ENCODE measurements at regions not wholly inside any gene's neighbourhood (a gene's known extent, or its start where the extent isn't known, plus 50 kb on each side); places are given as distances from the start of the nearest gene placed in this dataset.
"Not testable (repeated sequence)": the region's sequence is repeated elsewhere in the genome, so short reads cannot be mapped to it uniquely, and the experiment has no call there.

DNA sequence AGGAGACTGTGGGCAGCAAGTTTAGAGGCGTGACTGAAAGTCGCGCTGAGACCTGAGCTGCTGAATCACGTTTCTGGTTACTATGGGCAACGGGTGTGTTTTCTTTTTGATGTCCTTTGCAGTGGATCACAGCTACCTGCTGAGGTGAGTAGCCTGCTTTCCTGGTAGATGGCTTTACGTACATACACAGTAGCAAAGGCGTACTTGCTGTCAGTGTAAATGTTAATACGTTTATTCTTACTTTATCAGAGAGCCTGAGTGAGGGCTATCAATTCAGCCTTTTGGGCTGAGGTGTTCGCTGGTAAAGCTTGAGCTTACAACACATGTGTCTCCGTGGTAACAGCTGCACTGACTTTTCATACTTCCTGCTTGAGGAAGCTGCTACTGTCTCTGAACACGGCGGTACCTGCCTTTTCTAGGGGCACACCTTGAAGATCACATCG lies 165.1 kb upstream of the CCZ1B start:
- TF ChIP-seq CTCF, POLR2A (IDR thresholded peaks at IDR 0.05): not testable (repeated sequence)
